ENCODE measurements at regions not wholly inside any gene's neighbourhood (a gene's known extent, or its start where the extent isn't known, plus 50 kb on each side); places are given as distances from the start of the nearest gene placed in this dataset.

DNA sequence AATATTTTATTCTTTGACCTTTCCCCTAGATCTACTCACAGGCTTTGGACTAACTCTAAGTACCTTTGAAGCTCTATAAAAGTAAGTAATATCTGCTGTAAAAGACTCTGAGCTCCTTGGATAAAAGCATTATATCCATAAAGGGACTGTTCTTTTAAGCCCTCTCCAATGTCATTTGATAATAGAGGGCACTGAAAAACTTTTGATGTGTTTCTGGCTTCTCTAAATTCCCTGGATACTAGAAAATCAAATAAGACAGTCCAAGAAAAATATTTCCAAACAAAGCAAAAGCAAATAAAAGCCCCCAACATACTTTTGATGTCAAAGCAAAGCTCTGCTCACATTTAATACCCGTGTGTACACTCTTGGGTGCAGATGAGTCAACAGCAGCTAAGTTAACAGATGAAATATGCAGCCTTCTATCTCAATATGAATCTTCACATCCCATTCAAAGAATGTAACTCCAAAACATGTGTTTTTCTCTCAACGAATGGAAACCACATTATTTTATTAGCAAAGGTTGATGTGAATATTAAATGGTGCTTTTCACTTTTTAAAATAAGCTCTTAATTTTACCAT is 230.3 kb downstream of the CENPF start:
- H4K8ac ChIP-seq (ENCODE audit: low read depth, low read length) = no peak overlapping the region
- H2BK12ac ChIP-seq (ENCODE audit: low read length) = no peak overlapping the region
- H2BK120ac ChIP-seq (ENCODE audit: low read depth, low read length) = no peak overlapping the region
- no peak overlapping the region for H2BK5ac ChIP-seq (ENCODE audit: low read length)
- no peak overlapping the region for H3K18ac ChIP-seq (ENCODE audit: low read length)
- H3K4me1 ChIP-seq (ENCODE audit: control insufficient read depth in 2 of 2, insufficient read depth in 1 of 2, low read depth in 1 of 2, low read length in 2 of 2) = no peaks in the 10 kb centered on the region
- no CpG with 5 or more reads among the region's 2 CpGs for WGBS, 2 donors (ENCODE audit: extremely low coverage in 2 of 2, insufficient read length in 2 of 2, insufficient replicate concordance in 1 of 2)
- no peak overlapping the region for H3K27ac ChIP-seq (replicated peaks; ENCODE audit: low read length)
- no peak overlapping the region for H3K23ac ChIP-seq (ENCODE audit: low read depth, low read length, poor library complexity)
- H2BK15ac ChIP-seq (ENCODE audit: low read length) = no peak overlapping the region
- H3K79me1 ChIP-seq (ENCODE audit: low read depth, low read length) = no peaks in the 10 kb centered on the region
- H3K36me3 ChIP-seq (replicated peaks in 1 of 2; ENCODE audit: control insufficient read depth in 2 of 2, insufficient read depth in 2 of 2, low read length in 2 of 2) = no peaks in the 10 kb centered on the region
- H3K9me3 ChIP-seq (replicated peaks in 1 of 2; ENCODE audit: control insufficient read depth in 2 of 2, insufficient read depth in 1 of 2, low read depth in 1 of 2, low read length in 2 of 2) = peaks cover 0 to 2% of the 10 kb centered on the region in 2 donors
- H3K4ac ChIP-seq (ENCODE audit: low read length) = no peak overlapping the region
- H3K14ac ChIP-seq (ENCODE audit: low read length) = no peak overlapping the region
- no peak overlapping the region for H4K91ac ChIP-seq (ENCODE audit: low read depth, low read length, poor library complexity)
- H2AK5ac ChIP-seq (ENCODE audit: low read depth, low read length) = no peak overlapping the region
- no peak overlapping the region for H2AFZ ChIP-seq (ENCODE audit: low read length)
- H3K4me2 ChIP-seq (ENCODE audit: insufficient read depth, low read length, poor library complexity, severe bottlenecking) = no peak overlapping the region
- no peak overlapping the region for H3K9ac ChIP-seq (ENCODE audit: low read depth, low read length, poor library complexity)
- no peak overlapping the region for H3K4me3 ChIP-seq (ENCODE audit: low read length in 2 of 2)
- H3K27me3 ChIP-seq (ENCODE audit: control insufficient read depth in 3 of 3, insufficient read depth in 3 of 3, low read depth in 1 of 3, low read length in 3 of 3) = no peaks in the 10 kb centered on the region
- no peak for DNase-seq (ENCODE audit: low spot score)

DNA sequence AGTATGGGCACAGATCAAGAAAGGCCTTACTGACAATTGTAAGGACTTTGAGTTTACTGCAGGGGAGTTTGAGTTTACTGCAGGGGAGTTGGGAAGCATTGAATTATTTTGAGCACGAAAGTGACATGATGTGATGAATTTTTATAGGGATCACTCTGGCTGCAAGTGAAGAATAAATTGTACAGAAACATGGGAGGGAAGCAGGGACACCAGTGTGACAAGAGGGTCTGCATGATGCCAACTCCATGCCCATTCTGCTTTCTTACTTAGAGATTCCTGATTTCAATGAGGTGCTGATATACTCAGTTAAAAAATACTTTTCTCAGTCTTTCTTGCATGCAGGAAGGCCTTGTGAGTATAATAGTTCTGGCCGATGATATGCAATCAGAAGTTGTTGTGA is 234.4 kb downstream of the CENPF start:
- Histone ChIP-seq H2BK120ac (ENCODE audit: low read depth, low read length) (no peak overlapping the region), H3K36me3 (replicated peaks in 1 of 2; ENCODE audit: control insufficient read depth in 2 of 2, insufficient read depth in 2 of 2, low read length in 2 of 2) (no peaks in the 10 kb centered on the region), H3K4me3 (ENCODE audit: low read length in 2 of 2) (no peak overlapping the region), H4K91ac (ENCODE audit: low read depth, low read length, poor library complexity) (no peak overlapping the region), H3K18ac (ENCODE audit: low read length) (no peak overlapping the region), H3K4me1 (ENCODE audit: control insufficient read depth in 2 of 2, insufficient read depth in 1 of 2, low read depth in 1 of 2, low read length in 2 of 2) (no peaks in the 10 kb centered on the region), H2AK5ac (ENCODE audit: low read depth, low read length) (no peak overlapping the region), H3K27ac (replicated peaks; ENCODE audit: low read length) (no peak overlapping the region), H4K8ac (ENCODE audit: low read depth, low read length) (no peak overlapping the region), H3K14ac (ENCODE audit: low read length) (no peak overlapping the region), H3K4me2 (ENCODE audit: insufficient read depth, low read length, poor library complexity, severe bottlenecking) (no peak overlapping the region), H3K23ac (ENCODE audit: low read depth, low read length, poor library complexity) (no peak overlapping the region), H2AFZ (ENCODE audit: low read length) (no peak overlapping the region), H3K9ac (ENCODE audit: low read depth, low read length, poor library complexity) (no peak overlapping the region), H2BK15ac (ENCODE audit: low read length) (no peak overlapping the region), H3K9me3 (replicated peaks in 1 of 2; ENCODE audit: control insufficient read depth in 2 of 2, insufficient read depth in 1 of 2, low read depth in 1 of 2, low read length in 2 of 2) (no peaks in the 10 kb centered on the region), H3K27me3 (ENCODE audit: control insufficient read depth in 3 of 3, insufficient read depth in 3 of 3, low read depth in 1 of 3, low read length in 3 of 3) (no peaks in the 10 kb centered on the region), H2BK12ac (ENCODE audit: low read length) (no peak overlapping the region), H3K4ac (ENCODE audit: low read length) (no peak overlapping the region), H2BK5ac (ENCODE audit: low read length) (no peak overlapping the region), H3K79me1 (ENCODE audit: low read depth, low read length) (no peaks in the 10 kb centered on the region)
- no peak for DNase-seq (ENCODE audit: low spot score)
- WGBS, 2 donors (ENCODE audit: extremely low coverage in 2 of 2, insufficient read length in 2 of 2, insufficient replicate concordance in 1 of 2) = no CpG with 5 or more reads among the region's 2 CpGs

DNA sequence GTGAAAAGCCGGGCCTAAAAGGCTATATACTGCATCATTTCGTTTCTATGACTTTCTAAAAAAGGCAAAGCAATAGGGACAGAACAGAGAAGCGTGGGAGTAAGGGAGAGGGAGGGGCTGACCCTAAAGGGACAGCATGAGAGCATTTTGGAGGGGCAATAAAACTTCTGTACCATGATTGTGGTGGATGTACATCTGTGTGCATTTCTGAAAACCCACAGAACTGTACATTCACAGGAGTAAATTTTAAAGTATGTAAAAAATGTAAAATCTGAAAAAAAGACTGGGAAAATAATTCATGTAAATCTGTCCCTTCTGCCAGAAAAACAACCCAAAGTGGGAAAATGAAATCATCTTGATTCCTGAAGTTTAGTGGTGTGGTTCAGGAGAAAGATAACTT is 235.4 kb downstream of the CENPF start:
- Histone ChIP-seq H3K27me3 (ENCODE audit: control insufficient read depth in 3 of 3, insufficient read depth in 3 of 3, low read depth in 1 of 3, low read length in 3 of 3) (no peaks in the 10 kb centered on the region), H2BK120ac (ENCODE audit: low read depth, low read length) (no peak overlapping the region), H3K4me1 (ENCODE audit: control insufficient read depth in 2 of 2, insufficient read depth in 1 of 2, low read depth in 1 of 2, low read length in 2 of 2) (no peaks in the 10 kb centered on the region), H3K14ac (ENCODE audit: low read length) (no peak overlapping the region), H4K8ac (ENCODE audit: low read depth, low read length) (no peak overlapping the region), H3K79me1 (ENCODE audit: low read depth, low read length) (no peaks in the 10 kb centered on the region), H3K27ac (replicated peaks; ENCODE audit: low read length) (no peak overlapping the region), H3K4me2 (ENCODE audit: insufficient read depth, low read length, poor library complexity, severe bottlenecking) (no peak overlapping the region), H3K36me3 (replicated peaks in 1 of 2; ENCODE audit: control insufficient read depth in 2 of 2, insufficient read depth in 2 of 2, low read length in 2 of 2) (no peaks in the 10 kb centered on the region), H2BK12ac (ENCODE audit: low read length) (no peak overlapping the region), H4K91ac (ENCODE audit: low read depth, low read length, poor library complexity) (no peak overlapping the region), H3K18ac (ENCODE audit: low read length) (no peak overlapping the region), H3K23ac (ENCODE audit: low read depth, low read length, poor library complexity) (no peak overlapping the region), H2AFZ (ENCODE audit: low read length) (no peak overlapping the region), H3K4ac (ENCODE audit: low read length) (no peak overlapping the region), H2BK5ac (ENCODE audit: low read length) (no peak overlapping the region), H3K9ac (ENCODE audit: low read depth, low read length, poor library complexity) (no peak overlapping the region), H2BK15ac (ENCODE audit: low read length) (no peak overlapping the region), H3K4me3 (ENCODE audit: low read length in 2 of 2) (no peak overlapping the region), H3K9me3 (replicated peaks in 1 of 2; ENCODE audit: control insufficient read depth in 2 of 2, insufficient read depth in 1 of 2, low read depth in 1 of 2, low read length in 2 of 2) (no peaks in the 10 kb centered on the region), H2AK5ac (ENCODE audit: low read depth, low read length) (no peak overlapping the region)
- WGBS, 2 donors (ENCODE audit: extremely low coverage in 2 of 2, insufficient read length in 2 of 2, insufficient replicate concordance in 1 of 2) = no CpG with 5 or more reads among the region's 3 CpGs
- no peak for DNase-seq (ENCODE audit: low spot score)

DNA sequence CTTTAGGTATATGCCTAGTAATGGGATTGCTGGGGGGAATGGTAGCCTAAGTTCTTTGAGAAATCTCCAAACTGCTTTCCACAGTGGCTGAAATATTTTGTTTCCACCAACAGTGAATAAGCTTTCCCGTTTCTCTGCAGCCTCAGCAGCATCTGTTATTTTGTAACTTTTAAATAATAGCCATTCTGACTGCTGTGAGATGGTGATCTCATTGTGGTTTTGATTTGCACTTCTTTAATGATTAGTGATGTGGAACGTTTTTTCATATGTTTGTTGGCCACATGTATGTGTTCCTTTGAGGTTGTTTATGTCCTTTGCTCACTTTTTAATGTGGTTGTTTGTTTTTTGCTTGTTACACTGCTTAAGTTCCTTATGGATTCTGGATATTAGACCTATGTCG is 237.4 kb downstream of the CENPF start:
- no peak overlapping the region for H3K4me3 ChIP-seq (ENCODE audit: low read length in 2 of 2)
- H2BK120ac ChIP-seq (ENCODE audit: low read depth, low read length) = no peak overlapping the region
- no peaks in the 10 kb centered on the region for H3K4me1 ChIP-seq (ENCODE audit: control insufficient read depth in 2 of 2, insufficient read depth in 1 of 2, low read depth in 1 of 2, low read length in 2 of 2)
- H3K9me3 ChIP-seq (replicated peaks in 1 of 2; ENCODE audit: control insufficient read depth in 2 of 2, insufficient read depth in 1 of 2, low read depth in 1 of 2, low read length in 2 of 2) = no peaks in the 10 kb centered on the region
- WGBS, 2 donors (ENCODE audit: extremely low coverage in 2 of 2, insufficient read length in 2 of 2, insufficient replicate concordance in 1 of 2) = no CpG with 5 or more reads among the region's 3 CpGs
- no peak overlapping the region for H3K4me2 ChIP-seq (ENCODE audit: insufficient read depth, low read length, poor library complexity, severe bottlenecking)
- H2BK15ac ChIP-seq (ENCODE audit: low read length) = no peak overlapping the region
- no peak for DNase-seq (ENCODE audit: low spot score)
- no peak overlapping the region for H3K27ac ChIP-seq (replicated peaks; ENCODE audit: low read length)
- H2AK5ac ChIP-seq (ENCODE audit: low read depth, low read length) = no peak overlapping the region
- H4K91ac ChIP-seq (ENCODE audit: low read depth, low read length, poor library complexity) = no peak overlapping the region
- H3K36me3 ChIP-seq (replicated peaks in 1 of 2; ENCODE audit: control insufficient read depth in 2 of 2, insufficient read depth in 2 of 2, low read length in 2 of 2) = no peaks in the 10 kb centered on the region
- H3K23ac ChIP-seq (ENCODE audit: low read depth, low read length, poor library complexity) = no peak overlapping the region
- no peak overlapping the region for H3K9ac ChIP-seq (ENCODE audit: low read depth, low read length, poor library complexity)
- H4K8ac ChIP-seq (ENCODE audit: low read depth, low read length) = no peak overlapping the region
- H2BK5ac ChIP-seq (ENCODE audit: low read length) = no peak overlapping the region
- no peak overlapping the region for H3K14ac ChIP-seq (ENCODE audit: low read length)
- no peak overlapping the region for H3K4ac ChIP-seq (ENCODE audit: low read length)
- no peak overlapping the region for H2BK12ac ChIP-seq (ENCODE audit: low read length)
- H3K79me1 ChIP-seq (ENCODE audit: low read depth, low read length) = no peaks in the 10 kb centered on the region
- H3K18ac ChIP-seq (ENCODE audit: low read length) = no peak overlapping the region
- no peaks in the 10 kb centered on the region for H3K27me3 ChIP-seq (ENCODE audit: control insufficient read depth in 3 of 3, insufficient read depth in 3 of 3, low read depth in 1 of 3, low read length in 3 of 3)
- no peak overlapping the region for H2AFZ ChIP-seq (ENCODE audit: low read length)

Data from neuronal stem cell (in vitro differentiated cells).